ENCODE measurements at regions not wholly inside any gene's neighbourhood (a gene's known extent, or its start where the extent isn't known, plus 50 kb on each side); places are given as distances from the start of the nearest gene placed in this dataset.
"Not testable (repeated sequence)": the region's sequence is repeated elsewhere in the genome, so short reads cannot be mapped to it uniquely, and the experiment has no call there.

DNA sequence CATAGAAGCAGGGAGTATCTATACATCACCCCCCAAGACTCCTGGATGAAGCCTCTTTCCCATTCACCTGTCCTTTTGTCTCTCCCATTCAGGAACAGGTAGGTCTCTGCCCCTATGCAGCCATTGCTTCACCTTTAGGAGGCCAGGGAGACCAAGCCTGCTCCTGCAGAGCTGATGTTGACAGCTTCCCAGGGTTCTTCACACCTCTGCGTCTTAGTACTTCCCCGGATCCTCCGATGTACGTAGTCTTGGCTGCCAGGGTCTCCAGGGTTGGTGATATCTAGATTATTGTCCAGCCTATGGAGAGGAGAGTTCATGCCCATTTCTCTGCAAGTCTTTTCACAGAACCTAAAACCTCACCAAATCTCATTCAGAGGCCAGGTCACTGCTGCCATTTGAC is 365.7 kb upstream of the KLF6 start:
- TF ChIP-seq, protein P1, sequence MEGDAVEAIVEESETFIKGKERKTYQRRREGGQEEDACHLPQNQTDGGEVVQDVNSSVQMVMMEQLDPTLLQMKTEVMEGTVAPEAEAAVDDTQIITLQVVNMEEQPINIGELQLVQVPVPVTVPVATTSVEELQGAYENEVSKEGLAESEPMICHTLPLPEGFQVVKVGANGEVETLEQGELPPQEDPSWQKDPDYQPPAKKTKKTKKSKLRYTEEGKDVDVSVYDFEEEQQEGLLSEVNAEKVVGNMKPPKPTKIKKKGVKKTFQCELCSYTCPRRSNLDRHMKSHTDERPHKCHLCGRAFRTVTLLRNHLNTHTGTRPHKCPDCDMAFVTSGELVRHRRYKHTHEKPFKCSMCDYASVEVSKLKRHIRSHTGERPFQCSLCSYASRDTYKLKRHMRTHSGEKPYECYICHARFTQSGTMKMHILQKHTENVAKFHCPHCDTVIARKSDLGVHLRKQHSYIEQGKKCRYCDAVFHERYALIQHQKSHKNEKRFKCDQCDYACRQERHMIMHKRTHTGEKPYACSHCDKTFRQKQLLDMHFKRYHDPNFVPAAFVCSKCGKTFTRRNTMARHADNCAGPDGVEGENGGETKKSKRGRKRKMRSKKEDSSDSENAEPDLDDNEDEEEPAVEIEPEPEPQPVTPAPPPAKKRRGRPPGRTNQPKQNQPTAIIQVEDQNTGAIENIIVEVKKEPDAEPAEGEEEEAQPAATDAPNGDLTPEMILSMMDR (IDR thresholded peaks at IDR 0.05; ENCODE audit: insufficient read depth, low read length, severe bottlenecking) = no peak
- Histone ChIP-seq H3K4me3 (ENCODE audit: low read depth, low read length) (no peak overlapping the region), H3K27me3 (ENCODE audit: control insufficient read depth, insufficient read depth, low read length) (no peaks in the 10 kb centered on the region), H3K36me3 (ENCODE audit: control insufficient read depth, insufficient read depth, low read length) (no peaks in the 10 kb centered on the region)
- FAIRE-seq (no peak), DNase-seq (ENCODE audit: low read depth) (no peak)

DNA sequence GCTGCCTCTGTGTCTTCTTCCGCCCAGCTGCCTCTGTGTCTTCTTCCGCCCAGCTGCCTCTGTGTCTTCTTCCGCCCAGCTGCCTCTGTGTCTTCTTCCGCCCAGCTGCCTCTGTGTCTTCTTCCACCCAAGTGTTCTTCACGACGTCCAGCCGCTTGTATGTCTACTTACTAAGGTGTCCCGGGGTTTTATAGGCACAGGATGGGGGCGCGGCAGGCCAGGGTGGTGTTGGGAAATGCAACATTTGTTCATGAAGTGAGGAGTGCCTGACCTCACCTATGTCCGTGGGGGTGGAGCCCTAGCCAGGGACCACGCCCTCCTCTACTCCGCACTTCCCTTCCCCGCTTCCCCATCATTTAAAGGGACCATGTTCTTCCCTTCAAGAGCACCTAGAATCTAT is 364.5 kb upstream of the KLF6 start:
- not testable (repeated sequence) for FAIRE-seq; DNase-seq (ENCODE audit: low read depth); H3K4me3 ChIP-seq (ENCODE audit: low read depth, low read length); H3K36me3 ChIP-seq (ENCODE audit: control insufficient read depth, insufficient read depth, low read length); H3K27me3 ChIP-seq (ENCODE audit: control insufficient read depth, insufficient read depth, low read length)

DNA sequence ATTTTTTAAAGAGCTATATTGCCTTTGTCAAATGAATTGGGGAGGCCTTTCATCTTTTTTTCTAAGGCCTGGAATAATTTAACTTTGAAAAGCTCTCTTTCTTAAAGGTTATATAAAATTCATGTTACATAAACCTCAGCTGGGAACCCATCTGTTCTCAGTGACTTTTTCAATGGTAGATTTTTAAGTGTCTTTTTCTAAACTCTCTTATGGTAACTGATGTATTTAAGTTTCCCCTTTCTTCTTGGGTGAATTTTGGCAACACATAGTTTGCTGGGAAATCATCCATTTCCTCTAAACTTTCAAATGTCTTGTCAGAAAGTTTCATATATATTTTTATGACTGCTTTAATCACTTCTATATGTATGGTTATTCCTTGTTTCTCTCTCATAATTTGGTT is 362.2 kb upstream of the KLF6 start:
- no peak for FAIRE-seq
- H3K27me3 ChIP-seq (ENCODE audit: control insufficient read depth, insufficient read depth, low read length) = no peaks in the 10 kb centered on the region
- DNase-seq (ENCODE audit: low read depth) = no peak
- no peak overlapping the region for H3K4me3 ChIP-seq (ENCODE audit: low read depth, low read length)
- TF ChIP-seq, protein P1 (IDR thresholded peaks at IDR 0.05; ENCODE audit: insufficient read depth, low read length, severe bottlenecking) = no peak
- no peaks in the 10 kb centered on the region for H3K36me3 ChIP-seq (ENCODE audit: control insufficient read depth, insufficient read depth, low read length)

DNA sequence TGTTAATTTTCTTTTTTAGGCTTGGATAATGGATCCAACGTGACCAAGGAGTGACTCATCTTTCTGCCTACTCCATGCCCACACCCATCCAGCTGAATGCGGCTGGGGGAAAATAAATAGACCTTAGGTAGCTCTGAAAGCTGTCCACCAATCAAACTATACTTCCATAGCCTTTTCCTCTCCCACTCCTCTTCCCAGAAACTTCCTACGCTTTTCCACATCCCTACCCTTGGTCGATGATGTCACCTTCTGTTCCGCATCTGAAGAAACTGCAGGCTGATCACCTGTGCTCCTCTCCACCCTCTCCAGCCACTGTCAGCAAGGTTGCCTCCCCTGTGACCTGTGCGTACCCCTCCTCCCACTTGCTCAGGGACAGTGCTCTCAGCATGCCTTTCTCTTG is 359.8 kb upstream of the KLF6 start:
- no peaks in the 10 kb centered on the region for H3K36me3 ChIP-seq (ENCODE audit: control insufficient read depth, insufficient read depth, low read length)
- no peak overlapping the region for H3K4me3 ChIP-seq (ENCODE audit: low read depth, low read length)
- FAIRE-seq (no peak), DNase-seq (ENCODE audit: low read depth) (peak; percentile 66)
- TF ChIP-seq, protein P1 (IDR thresholded peaks at IDR 0.05; ENCODE audit: insufficient read depth, low read length, severe bottlenecking) = no peak
- no peaks in the 10 kb centered on the region for H3K27me3 ChIP-seq (ENCODE audit: control insufficient read depth, insufficient read depth, low read length)

DNA sequence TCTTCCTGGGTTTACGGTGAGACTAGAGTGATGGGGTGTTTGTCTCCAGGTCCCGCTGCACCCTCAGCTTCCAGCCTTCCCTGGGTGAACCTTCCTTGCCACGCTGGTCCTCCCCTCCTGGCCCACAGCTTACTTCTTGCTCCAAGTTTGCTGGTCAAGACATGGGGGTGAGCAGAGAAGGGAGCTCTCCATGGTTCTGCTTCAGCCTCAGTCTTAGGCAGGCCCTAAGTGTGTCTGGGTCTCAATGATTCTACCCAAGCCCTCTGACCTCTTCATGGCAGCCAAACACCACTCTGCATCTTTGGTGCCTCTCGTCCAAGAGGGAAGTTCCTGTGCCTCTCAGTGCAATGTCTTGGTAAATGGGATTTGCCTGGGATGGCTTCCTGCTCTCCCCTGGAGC is 356.5 kb upstream of the KLF6 start:
- peak; percentile 20 for DNase-seq (ENCODE audit: low read depth)
- FAIRE-seq = no peak
- TF ChIP-seq, protein P1 (IDR thresholded peaks at IDR 0.05; ENCODE audit: insufficient read depth, low read length, severe bottlenecking) = no peak
- Histone ChIP-seq H3K36me3 (ENCODE audit: control insufficient read depth, insufficient read depth, low read length) (no peaks in the 10 kb centered on the region), H3K4me3 (ENCODE audit: low read depth, low read length) (no peak overlapping the region), H3K27me3 (ENCODE audit: control insufficient read depth, insufficient read depth, low read length) (no peaks in the 10 kb centered on the region)

DNA sequence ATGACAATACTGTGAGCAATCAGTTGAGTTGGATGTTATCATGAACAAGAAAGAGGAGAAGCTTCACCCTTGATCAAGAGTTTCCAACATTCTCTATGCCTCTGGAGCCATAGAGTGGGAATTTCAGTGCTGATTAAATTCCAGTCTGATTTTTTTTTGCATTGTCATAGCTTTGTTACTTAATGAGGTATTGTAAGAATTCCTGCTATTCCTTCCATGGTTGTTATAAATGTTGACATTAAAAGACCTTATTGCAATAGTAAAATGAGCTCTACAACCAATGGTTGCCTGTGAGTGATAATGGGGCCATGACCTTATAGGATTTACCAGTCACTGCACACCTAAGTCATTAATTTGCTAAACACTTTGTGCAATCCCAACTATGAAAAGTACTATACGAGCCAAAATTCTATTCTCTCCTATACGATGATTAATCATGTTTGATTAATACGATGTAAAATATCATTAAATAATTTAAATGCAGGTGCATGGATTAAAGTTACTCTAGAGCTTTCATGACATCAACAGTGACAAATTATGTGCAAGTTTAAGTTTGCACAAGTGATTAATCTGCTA is 353.2 kb upstream of the KLF6 start:
- FAIRE-seq (no peak), DNase-seq (ENCODE audit: low read depth) (no peak)
- TF ChIP-seq, protein P1 (IDR thresholded peaks at IDR 0.05; ENCODE audit: insufficient read depth, low read length, severe bottlenecking) = no peak
- Histone ChIP-seq H3K36me3 (ENCODE audit: control insufficient read depth, insufficient read depth, low read length) (no peaks in the 10 kb centered on the region), H3K4me3 (ENCODE audit: low read depth, low read length) (no peak overlapping the region), H3K27me3 (ENCODE audit: control insufficient read depth, insufficient read depth, low read length) (no peaks in the 10 kb centered on the region)

Data from bronchial epithelial cell (primary cell).